Epithelial cell of esophagus (primary cell): ENCODE measurements at regions not wholly inside any gene's neighbourhood (a gene's known extent, or its start where the extent isn't known, plus 50 kb on each side); places are given as distances from the start of the nearest gene placed in this dataset.
A peak's percentile ranks its signal among the peaks of the same experiment; 100 is the strongest.

ENCODE experiments used
- DNase-seq: peaks from one replicate; pipeline ENCODE4 v3.0.0; 2010; ENCODE audit warnings: low read depth
- H3K4me3 ChIP-seq: 2 replicates; pipeline ENCODE4 v1.5.1; 2011; ENCODE audit warnings: mild to moderate bottlenecking, low read length, control low read depth
- CTCF ChIP-seq: IDR thresholded peaks from 2 replicates; pipeline ENCODE4 v1.5.1; 2011; ENCODE audit warnings: low read depth, mild to moderate bottlenecking, low read length, control low read depth, inconsistent platforms; ENCODE audit not compliant: insufficient read depth; ENCODE audit errors: missing control alignments

DNA sequence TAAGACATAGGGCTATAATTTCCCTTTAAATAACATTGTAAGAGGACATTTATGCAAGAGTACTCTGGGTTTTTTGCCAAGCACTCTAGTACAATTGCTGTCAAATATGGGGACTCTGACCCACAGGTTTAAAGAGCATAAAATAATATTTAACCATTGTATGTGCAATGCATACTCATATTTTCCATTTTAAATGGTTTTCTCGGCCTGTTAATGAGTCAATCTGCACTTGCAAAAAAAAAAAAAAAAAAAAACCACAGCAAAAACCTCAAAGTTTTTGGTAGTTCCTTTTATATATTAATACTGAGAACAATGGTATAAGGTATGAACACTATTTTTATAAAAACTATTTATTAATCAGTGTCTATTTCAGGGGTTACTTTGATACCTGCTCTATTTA, 304.0 kb upstream of the CBLB start:
- TF ChIP-seq CTCF = no peak
- DNase-seq = no peak
- H3K4me3 ChIP-seq = no peak overlapping the region

DNA sequence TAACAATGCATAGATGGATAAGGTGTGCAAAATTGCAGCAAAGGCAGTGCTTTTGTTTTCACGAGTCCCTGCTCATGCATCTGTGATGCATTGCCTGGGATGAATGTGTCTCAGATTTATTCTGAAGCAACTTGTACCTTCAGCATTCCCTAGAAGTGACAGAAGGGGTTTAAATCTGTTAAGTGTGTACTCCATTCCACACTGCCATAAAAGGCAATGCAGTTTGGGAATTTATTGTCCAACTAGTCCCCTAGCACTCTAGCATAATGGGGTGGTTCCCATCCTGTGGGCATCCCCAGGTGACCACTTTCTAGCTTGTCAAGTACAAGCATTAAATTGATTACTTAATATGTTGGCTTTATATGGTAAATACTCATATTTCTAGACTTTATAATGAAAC, 306.5 kb upstream of the CBLB start:
- H3K4me3 ChIP-seq = no peak overlapping the region
- no peak for DNase-seq
- TF ChIP-seq CTCF = no peak

DNA sequence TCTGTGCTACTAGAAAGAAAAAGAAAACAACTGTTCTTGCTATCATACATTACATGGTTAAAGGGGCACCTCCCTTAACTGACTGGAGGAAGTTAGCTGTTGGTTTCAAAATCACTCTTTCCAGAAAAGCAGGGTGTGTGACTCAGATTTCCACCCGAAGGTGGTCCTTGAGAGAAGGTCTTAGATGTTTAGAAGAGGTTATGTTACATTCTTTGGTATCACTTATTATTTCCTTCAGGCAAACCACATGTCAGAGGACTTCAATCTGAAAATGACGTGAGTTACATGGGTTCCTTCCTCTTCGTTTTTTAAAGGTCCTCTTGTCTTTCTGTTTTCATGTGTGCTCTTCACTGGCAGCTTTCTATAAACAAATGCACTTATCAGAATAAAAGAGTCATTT, 307.9 kb upstream of the CBLB start:
- no peak for DNase-seq
- H3K4me3 ChIP-seq = no peak overlapping the region
- no peak for TF ChIP-seq CTCF

DNA sequence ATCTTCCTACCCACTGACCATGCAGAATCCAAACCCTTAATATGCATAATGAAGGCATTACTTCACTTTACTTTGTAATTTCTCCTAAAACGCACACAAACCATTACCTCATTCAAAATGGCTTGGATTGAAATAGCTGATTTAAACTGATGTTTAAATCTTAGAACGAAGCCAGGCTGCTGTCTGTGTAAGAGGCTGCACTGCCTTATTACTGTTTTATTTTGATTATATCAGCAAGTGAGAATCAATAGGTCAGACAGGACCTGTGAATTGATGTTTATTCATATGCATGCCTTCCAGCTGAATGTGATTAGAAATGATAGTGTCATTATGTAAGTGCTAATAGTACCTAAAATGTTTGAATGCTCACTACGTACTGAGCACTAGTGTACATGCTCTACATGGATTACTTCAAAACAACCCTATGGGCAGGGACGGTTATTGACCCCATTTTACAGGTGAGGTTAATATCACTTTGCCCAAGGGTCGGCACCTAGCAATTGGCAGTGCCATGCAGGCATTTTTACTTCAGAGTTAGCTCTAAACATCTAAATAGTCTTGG, 314.2 kb upstream of the CBLB start:
- H3K4me3 ChIP-seq = no peak overlapping the region
- TF ChIP-seq CTCF = no peak
- no peak for DNase-seq

DNA sequence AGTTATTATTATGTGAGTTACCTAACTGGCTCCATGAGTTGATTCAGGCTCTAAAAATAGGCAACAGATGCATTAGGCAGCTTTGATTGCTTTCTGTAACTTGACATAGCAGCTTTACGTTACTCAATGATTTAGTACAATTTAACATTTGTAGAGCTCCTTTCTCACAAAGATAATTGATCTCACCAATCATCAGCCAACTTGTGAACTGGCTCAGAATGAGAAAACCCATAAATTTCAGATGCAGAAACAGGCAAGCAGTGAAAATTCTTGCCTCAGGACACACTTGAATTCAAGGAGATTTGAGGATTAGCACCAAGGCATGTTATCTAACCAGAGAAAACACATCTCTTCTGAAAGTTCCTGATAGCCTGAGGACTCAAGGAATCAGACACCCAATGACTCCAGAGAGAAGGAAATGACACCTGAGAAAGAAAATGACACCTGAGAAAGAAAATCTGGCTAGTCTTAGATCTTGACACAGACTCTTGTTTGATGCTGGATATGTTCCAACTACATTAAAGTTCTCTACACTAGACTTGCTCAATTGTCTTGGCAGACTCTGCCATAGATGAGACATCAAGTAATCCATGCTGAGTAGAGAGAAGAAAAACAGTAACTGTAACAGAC, 315.1 kb upstream of the CBLB start:
- no peak for TF ChIP-seq CTCF

GRCh38 chr3:106184540-106185457, 316.0 kb upstream of the CBLB start:
- TF ChIP-seq CTCF = no peak
- no peak for DNase-seq
- no peak overlapping the region for H3K4me3 ChIP-seq

More for the DNA sequence above, 315.1 kb upstream of the CBLB start:
- no peak overlapping the region for H3K4me3 ChIP-seq
- peak; percentile 93 for DNase-seq
